ENCODE measurements at regions not wholly inside any gene's neighbourhood (a gene's known extent, or its start where the extent isn't known, plus 50 kb on each side); places are given as distances from the start of the nearest gene placed in this dataset.

DNA sequence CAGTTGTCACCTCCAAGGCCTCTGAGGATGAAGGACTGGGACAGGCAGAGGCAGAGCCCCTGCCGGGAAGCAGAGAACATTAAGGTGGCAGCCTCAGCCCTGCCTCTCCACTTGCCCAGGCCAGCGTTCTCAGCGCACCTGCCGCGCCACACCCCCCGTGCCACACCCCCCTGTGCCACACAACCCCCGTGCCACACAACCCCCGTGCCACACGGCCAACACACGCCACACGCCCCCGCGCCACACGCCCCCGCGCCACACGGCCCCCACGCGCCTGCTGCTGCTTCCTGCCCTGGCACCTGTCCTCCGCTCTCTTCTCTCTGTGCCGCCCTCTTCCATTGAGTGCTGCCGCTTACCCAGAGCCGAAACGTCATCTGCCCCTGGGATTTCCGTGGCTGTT, 58.0 kb upstream of the ZFP42 start:
- Histone ChIP-seq H3K36me3 (replicated peaks in 1 of 2; ENCODE audit: control extremely low read depth in 1 of 2, control insufficient read depth in 1 of 2, extremely low read depth in 1 of 2, insufficient read depth in 2 of 2, low read length in 1 of 2) (no peaks in the 10 kb centered on the region), H3K4me2 (replicated peaks; ENCODE audit: low read depth, low read length, poor library complexity, severe bottlenecking) (no peak overlapping the region), H2AFZ (ENCODE audit: insufficient read depth, low read depth, low read length, poor library complexity, severe bottlenecking) (no peak overlapping the region), H3K9me3 (ENCODE audit: control extremely low read depth in 1 of 3, control insufficient read depth in 2 of 3, insufficient read depth in 1 of 3, low read length in 2 of 3) (peaks cover 0 to 14% (median 0%) of the 10 kb centered on the region in 3 donors), H3K27me3 (replicated peaks in 1 of 4; ENCODE audit: control extremely low read depth in 1 of 4, control insufficient read depth in 3 of 4, insufficient read depth in 4 of 4, low read length in 3 of 4) (no peaks in the 10 kb centered on the region), H3K27ac (ENCODE audit: low read length in 2 of 2) (no peak overlapping the region), H3K79me2 (ENCODE audit: control insufficient read depth, insufficient read depth, low read length) (no peaks in the 10 kb centered on the region), H3K9ac (ENCODE audit: low read length) (no peak overlapping the region), H4K20me1 (ENCODE audit: control insufficient read depth, insufficient read depth, low read length, poor library complexity, severe bottlenecking) (no peaks in the 10 kb centered on the region), H3K4me1 (ENCODE audit: control insufficient read depth in 2 of 2, insufficient read depth in 2 of 2, low read length in 2 of 2) (no peaks in the 10 kb centered on the region), H3K4me3 (ENCODE audit: control extremely low read depth in 1 of 5, extremely low read depth in 1 of 5, insufficient read depth in 1 of 5, low read depth in 2 of 5, low read length in 4 of 5) (no peak overlapping the region)
- Mint-ChIP-seq H3K27ac (no peak overlapping the region), H3K27me3 (no peaks in the 10 kb centered on the region), H3K9me3 (ENCODE audit: insufficient read depth) (peaks cover 12% of the 10 kb centered on the region), H3K4me1 (no peaks in the 10 kb centered on the region), H3K4me3 (no peak overlapping the region)
- POLR2A ChIA-PET: no interaction called here
- intact Hi-C loops (cut with micrococcal nuclease): no loop called here
- 97% methylated on average over 14 of the region's 25 CpGs for WGBS (ENCODE audit: insufficient coverage)
- ATAC-seq (ENCODE audit: low read depth) (no peak), DNase-seq (no peak)
- TF ChIP-seq, protein P1, sequence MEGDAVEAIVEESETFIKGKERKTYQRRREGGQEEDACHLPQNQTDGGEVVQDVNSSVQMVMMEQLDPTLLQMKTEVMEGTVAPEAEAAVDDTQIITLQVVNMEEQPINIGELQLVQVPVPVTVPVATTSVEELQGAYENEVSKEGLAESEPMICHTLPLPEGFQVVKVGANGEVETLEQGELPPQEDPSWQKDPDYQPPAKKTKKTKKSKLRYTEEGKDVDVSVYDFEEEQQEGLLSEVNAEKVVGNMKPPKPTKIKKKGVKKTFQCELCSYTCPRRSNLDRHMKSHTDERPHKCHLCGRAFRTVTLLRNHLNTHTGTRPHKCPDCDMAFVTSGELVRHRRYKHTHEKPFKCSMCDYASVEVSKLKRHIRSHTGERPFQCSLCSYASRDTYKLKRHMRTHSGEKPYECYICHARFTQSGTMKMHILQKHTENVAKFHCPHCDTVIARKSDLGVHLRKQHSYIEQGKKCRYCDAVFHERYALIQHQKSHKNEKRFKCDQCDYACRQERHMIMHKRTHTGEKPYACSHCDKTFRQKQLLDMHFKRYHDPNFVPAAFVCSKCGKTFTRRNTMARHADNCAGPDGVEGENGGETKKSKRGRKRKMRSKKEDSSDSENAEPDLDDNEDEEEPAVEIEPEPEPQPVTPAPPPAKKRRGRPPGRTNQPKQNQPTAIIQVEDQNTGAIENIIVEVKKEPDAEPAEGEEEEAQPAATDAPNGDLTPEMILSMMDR (IDR thresholded peaks at IDR 0.05): no peak
- no peak for TF ChIP-seq EZH2 (IDR thresholded peaks at IDR 0.05; ENCODE audit: borderline replicate concordance, insufficient read depth, low read depth, low read length, poor library complexity, severe bottlenecking)
- CTCF ChIA-PET: no interaction called here

DNA sequence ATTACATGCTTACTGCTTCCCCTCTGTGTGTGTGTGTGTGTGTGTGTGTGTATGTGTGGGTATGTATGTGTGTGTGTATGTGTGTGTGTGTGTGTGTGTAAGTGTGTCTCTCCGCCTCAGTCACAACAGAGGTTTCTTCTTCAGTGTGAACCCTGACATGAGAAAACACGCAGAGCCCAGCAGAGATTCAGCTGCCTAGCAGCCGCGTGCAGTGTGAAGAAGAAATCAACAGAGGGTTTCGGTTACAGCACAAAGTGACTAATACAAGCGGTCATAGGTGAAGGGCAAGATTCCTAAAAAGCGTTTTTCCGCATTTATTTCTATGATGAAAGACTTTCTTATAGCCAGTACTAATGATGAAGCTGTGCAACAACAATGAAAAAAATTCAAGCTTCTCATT, 55.3 kb upstream of the ZFP42 start:
- ChIA-PET CTCF (no interaction called here), POLR2A (no interaction called here)
- Mint-ChIP-seq H3K27me3 (no peaks in the 10 kb centered on the region), H3K27ac (no peak overlapping the region), H3K4me1 (no peaks in the 10 kb centered on the region), H3K4me3 (no peak overlapping the region), H3K9me3 (ENCODE audit: insufficient read depth) (peaks cover 6% of the 10 kb centered on the region)
- Histone ChIP-seq H3K36me3 (replicated peaks in 1 of 2; ENCODE audit: control extremely low read depth in 1 of 2, control insufficient read depth in 1 of 2, extremely low read depth in 1 of 2, insufficient read depth in 2 of 2, low read length in 1 of 2) (no peaks in the 10 kb centered on the region), H3K27ac (ENCODE audit: low read length in 2 of 2) (no peak overlapping the region), H3K27me3 (replicated peaks in 1 of 4; ENCODE audit: control extremely low read depth in 1 of 4, control insufficient read depth in 3 of 4, insufficient read depth in 4 of 4, low read length in 3 of 4) (no peaks in the 10 kb centered on the region), H3K9ac (ENCODE audit: low read length) (no peak overlapping the region), H3K4me1 (ENCODE audit: control insufficient read depth in 2 of 2, insufficient read depth in 2 of 2, low read length in 2 of 2) (no peaks in the 10 kb centered on the region), H3K4me2 (replicated peaks; ENCODE audit: low read depth, low read length, poor library complexity, severe bottlenecking) (no peak overlapping the region), H4K20me1 (ENCODE audit: control insufficient read depth, insufficient read depth, low read length, poor library complexity, severe bottlenecking) (no peaks in the 10 kb centered on the region), H3K4me3 (ENCODE audit: control extremely low read depth in 1 of 5, extremely low read depth in 1 of 5, insufficient read depth in 1 of 5, low read depth in 2 of 5, low read length in 4 of 5) (no peak overlapping the region), H3K79me2 (ENCODE audit: control insufficient read depth, insufficient read depth, low read length) (no peaks in the 10 kb centered on the region), H3K9me3 (ENCODE audit: control extremely low read depth in 1 of 3, control insufficient read depth in 2 of 3, insufficient read depth in 1 of 3, low read length in 2 of 3) (peaks cover 0 to 18% (median 0%) of the 10 kb centered on the region in 3 donors), H2AFZ (ENCODE audit: insufficient read depth, low read depth, low read length, poor library complexity, severe bottlenecking) (no peak overlapping the region)
- no peak for ATAC-seq (ENCODE audit: low read depth)
- TF ChIP-seq EZH2 (IDR thresholded peaks at IDR 0.05; ENCODE audit: borderline replicate concordance, insufficient read depth, low read depth, low read length, poor library complexity, severe bottlenecking): no peak
- TF ChIP-seq, protein P1 (IDR thresholded peaks at IDR 0.05): no peak
- intact Hi-C loops (cut with micrococcal nuclease): no loop called here
- 94% methylated on average over 5 of the region's 8 CpGs for WGBS (ENCODE audit: insufficient coverage)
- no peak for DNase-seq

Data from B cell (primary cell).